ENCODE measurements at regions not wholly inside any gene's neighbourhood (a gene's known extent, or its start where the extent isn't known, plus 50 kb on each side); places are given as distances from the start of the nearest gene placed in this dataset.

DNA sequence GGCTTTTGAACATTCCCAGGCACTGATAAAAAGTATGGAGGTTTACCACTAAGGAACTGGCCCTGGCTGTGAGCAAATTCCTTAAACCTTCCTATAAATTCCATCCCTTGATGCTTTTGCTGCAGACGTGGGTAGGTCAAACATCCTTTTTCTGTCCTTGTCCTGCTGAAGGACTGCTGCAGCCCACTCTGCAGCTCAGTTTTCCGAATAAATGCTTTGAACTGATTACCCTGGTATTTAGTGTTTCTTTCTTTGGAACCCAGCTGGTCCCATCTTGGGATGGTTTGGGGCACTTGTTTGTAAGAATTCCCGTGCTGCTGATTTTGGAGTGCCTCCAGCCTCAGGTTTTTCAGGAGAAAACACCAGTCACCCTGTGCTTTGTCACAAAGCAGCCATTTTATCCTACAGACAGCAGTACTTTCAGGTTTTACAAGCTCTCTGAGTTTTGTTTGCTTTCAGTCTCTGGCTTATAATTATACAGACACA lies 815.9 kb downstream of the VGLL3 start:
- no peak for ATAC-seq (ENCODE audit: poor library complexity)
- peaks cover 6% of the 10 kb centered on the region for H3K9me3 Mint-ChIP-seq

DNA sequence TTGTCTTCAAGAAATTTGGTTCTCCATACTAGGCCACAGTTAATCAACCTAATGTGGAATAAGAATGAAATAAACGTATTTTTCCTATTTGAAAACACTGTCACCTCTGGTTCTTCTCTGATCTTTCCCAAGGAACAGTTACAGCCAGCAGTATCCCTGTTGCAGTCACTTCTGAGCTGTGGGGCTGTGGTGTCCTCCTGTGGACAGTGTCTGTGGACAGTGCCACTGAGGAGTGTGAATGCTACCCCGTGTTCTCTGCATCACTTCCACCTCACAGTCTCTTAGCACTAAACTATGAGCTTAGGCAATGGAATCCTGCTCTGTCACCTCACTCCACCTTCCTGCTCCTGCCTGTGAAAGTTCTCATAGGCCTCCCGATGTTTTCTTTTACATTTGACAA lies 817.5 kb downstream of the VGLL3 start:
- Histone ChIP-seq H3K36me3 (ENCODE audit: insufficient read depth, low read length) (no peaks in the 10 kb centered on the region), H3K9me3 (ENCODE audit: control insufficient read depth in 1 of 2, insufficient read depth in 1 of 2, low read length in 2 of 2) (peaks cover 0 to 5% of the 10 kb centered on the region in 2 experiments), H3K4me3 (ENCODE audit: low read length) (no peak overlapping the region), H3K27ac (ENCODE audit: low read depth in 1 of 2, low read length in 2 of 2) (no peak overlapping the region), H3K4me1 (ENCODE audit: insufficient read depth, low read length) (no peaks in the 10 kb centered on the region), H3K27me3 (ENCODE audit: control insufficient read depth in 1 of 2, insufficient read depth in 2 of 2, low read length in 2 of 2) (no peaks in the 10 kb centered on the region)
- POLR2A ChIA-PET = no interaction called here
- CTCF ChIA-PET = no interaction called here
- intact Hi-C loops (cut with DNase I, micrococcal nuclease) = no loop called here
- no peak overlapping the region for H3K4me3 Mint-ChIP-seq
- TF ChIP-seq, protein P1, sequence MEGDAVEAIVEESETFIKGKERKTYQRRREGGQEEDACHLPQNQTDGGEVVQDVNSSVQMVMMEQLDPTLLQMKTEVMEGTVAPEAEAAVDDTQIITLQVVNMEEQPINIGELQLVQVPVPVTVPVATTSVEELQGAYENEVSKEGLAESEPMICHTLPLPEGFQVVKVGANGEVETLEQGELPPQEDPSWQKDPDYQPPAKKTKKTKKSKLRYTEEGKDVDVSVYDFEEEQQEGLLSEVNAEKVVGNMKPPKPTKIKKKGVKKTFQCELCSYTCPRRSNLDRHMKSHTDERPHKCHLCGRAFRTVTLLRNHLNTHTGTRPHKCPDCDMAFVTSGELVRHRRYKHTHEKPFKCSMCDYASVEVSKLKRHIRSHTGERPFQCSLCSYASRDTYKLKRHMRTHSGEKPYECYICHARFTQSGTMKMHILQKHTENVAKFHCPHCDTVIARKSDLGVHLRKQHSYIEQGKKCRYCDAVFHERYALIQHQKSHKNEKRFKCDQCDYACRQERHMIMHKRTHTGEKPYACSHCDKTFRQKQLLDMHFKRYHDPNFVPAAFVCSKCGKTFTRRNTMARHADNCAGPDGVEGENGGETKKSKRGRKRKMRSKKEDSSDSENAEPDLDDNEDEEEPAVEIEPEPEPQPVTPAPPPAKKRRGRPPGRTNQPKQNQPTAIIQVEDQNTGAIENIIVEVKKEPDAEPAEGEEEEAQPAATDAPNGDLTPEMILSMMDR (IDR thresholded peaks at IDR 0.05) = no peak
- no peaks in the 10 kb centered on the region for H3K27me3 Mint-ChIP-seq
- no peak for DNase-seq
- no peak overlapping the region for H3K27ac Mint-ChIP-seq
- no peaks in the 10 kb centered on the region for H3K4me1 Mint-ChIP-seq (ENCODE audit: low read depth)
- no peak for ATAC-seq (ENCODE audit: poor library complexity)
- H3K36me3 Mint-ChIP-seq (ENCODE audit: low read depth) = no peaks in the 10 kb centered on the region
- peaks cover 12% of the 10 kb centered on the region for H3K9me3 Mint-ChIP-seq

More for the DNA sequence above, 815.9 kb downstream of the VGLL3 start:
- intact Hi-C loops (cut with DNase I, micrococcal nuclease) = no loop called here
- ChIA-PET POLR2A (no interaction called here), CTCF (no interaction called here)
- Histone ChIP-seq H3K27ac (ENCODE audit: low read depth in 1 of 2, low read length in 2 of 2) (no peak overlapping the region), H3K27me3 (ENCODE audit: control insufficient read depth in 1 of 2, insufficient read depth in 2 of 2, low read length in 2 of 2) (no peaks in the 10 kb centered on the region), H3K36me3 (ENCODE audit: insufficient read depth, low read length) (no peaks in the 10 kb centered on the region), H3K9me3 (ENCODE audit: control insufficient read depth in 1 of 2, insufficient read depth in 1 of 2, low read length in 2 of 2) (peaks cover 0 to 5% of the 10 kb centered on the region in 2 experiments), H3K4me1 (ENCODE audit: insufficient read depth, low read length) (no peaks in the 10 kb centered on the region), H3K4me3 (ENCODE audit: low read length) (no peak overlapping the region)
- DNase-seq = no peak
- TF ChIP-seq, protein P1 (IDR thresholded peaks at IDR 0.05) = no peak
- H3K4me3 Mint-ChIP-seq = no peak overlapping the region
- H3K27ac Mint-ChIP-seq = no peak overlapping the region
- H3K27me3 Mint-ChIP-seq = no peaks in the 10 kb centered on the region
- H3K4me1 Mint-ChIP-seq (ENCODE audit: low read depth) = no peaks in the 10 kb centered on the region
- H3K36me3 Mint-ChIP-seq (ENCODE audit: low read depth) = no peaks in the 10 kb centered on the region

DNA sequence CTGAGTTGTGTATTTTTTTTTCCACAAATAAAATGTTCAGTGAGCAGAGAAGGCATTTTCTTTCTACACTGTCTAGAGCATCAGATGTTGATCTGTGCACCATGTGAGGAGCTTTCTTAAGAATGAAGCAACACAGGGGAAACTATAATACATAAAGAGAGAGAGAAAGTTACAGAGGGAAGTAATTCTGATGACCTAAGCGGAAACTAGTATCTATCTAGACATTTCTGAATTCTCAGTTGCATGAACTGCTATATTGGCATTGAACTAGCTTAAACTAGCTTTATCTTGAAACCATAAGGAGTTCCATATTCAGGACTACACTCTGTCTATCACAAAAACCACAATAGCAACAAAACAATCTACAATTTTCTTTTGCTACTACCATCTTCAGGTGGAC lies 822.4 kb downstream of the VGLL3 start:
- H3K27ac ChIP-seq (ENCODE audit: low read depth in 1 of 2, low read length in 2 of 2) = no peak overlapping the region
- ChIA-PET POLR2A (no interaction called here), CTCF (no interaction called here)
- no peak overlapping the region for H3K4me3 ChIP-seq (ENCODE audit: low read length)
- intact Hi-C loops (cut with DNase I, micrococcal nuclease) = no loop called here
- no peaks in the 10 kb centered on the region for H3K4me1 ChIP-seq (ENCODE audit: insufficient read depth, low read length)
- Mint-ChIP-seq H3K4me1 (ENCODE audit: low read depth) (no peaks in the 10 kb centered on the region), H3K4me3 (no peak overlapping the region), H3K9me3 (peaks cover 15% of the 10 kb centered on the region), H3K36me3 (ENCODE audit: low read depth) (no peaks in the 10 kb centered on the region), H3K27me3 (no peaks in the 10 kb centered on the region), H3K27ac (no peak overlapping the region)
- DNase-seq = no peak
- no peaks in the 10 kb centered on the region for H3K36me3 ChIP-seq (ENCODE audit: insufficient read depth, low read length)
- peaks cover under 1 to 5% of the 10 kb centered on the region in 2 experiments for H3K9me3 ChIP-seq (ENCODE audit: control insufficient read depth in 1 of 2, insufficient read depth in 1 of 2, low read length in 2 of 2)
- TF ChIP-seq, protein P1 (IDR thresholded peaks at IDR 0.05) = no peak
- no peaks in the 10 kb centered on the region for H3K27me3 ChIP-seq (ENCODE audit: control insufficient read depth in 1 of 2, insufficient read depth in 2 of 2, low read length in 2 of 2)
- no peak for ATAC-seq (ENCODE audit: poor library complexity)

All from CD4-positive, alpha-beta T cell (primary cell).